Right lobe of liver (tissue), 6 donors: ENCODE measurements at regions not wholly inside any gene's neighbourhood (a gene's known extent, or its start where the extent isn't known, plus 50 kb on each side); places are given as distances from the start of the nearest gene placed in this dataset.

Source experiments
- ATAC-seq, 4 donors: fragments of 200-7000 bp; cut with Tn5 transposase; one replicate each; pipeline ENCODE4 v1.9.1; 2020; ENCODE audit warnings: mild to moderate bottlenecking in 4 of 4, moderate library complexity in 4 of 4
- DNase-seq, 3 donors: peaks; one replicate each; pipeline ENCODE4 v3.0.0-alpha.2; 2020
- H3K27ac ChIP-seq, 3 donors: fragments of 200-600 bp; one replicate each; pipeline ENCODE4 v1.8.0; 2022
- H3K27me3 ChIP-seq, 2 donors: fragments of 200-600 bp; one replicate each; pipeline ENCODE4 v1.8.0; 2022
- H3K36me3 ChIP-seq, 4 donors: fragments of 200-600 bp; sonication (generic) in 1 of 4; one replicate each; pipeline versions ENCODE4 v1.5.1 to v1.8.0; 2017 to 2022; ENCODE audit warnings: control low read depth in 1 of 4
- H3K4me1 ChIP-seq, 4 donors: fragments of 200-600 bp; sonication (generic) in 1 of 4; one replicate each; pipeline versions ENCODE4 v1.5.1 to v1.8.0; 2017 to 2022; ENCODE audit warnings: control low read depth in 1 of 4
- H3K4me3 ChIP-seq, 3 donors: fragments of 200-600 bp; one replicate each; pipeline ENCODE4 v1.8.0; 2022
- H3K9me3 ChIP-seq, 4 donors: fragments of 200-600 bp; sonication (generic) in 1 of 4; one replicate each; pipeline versions ENCODE4 v1.5.1 to v1.8.0; 2017 to 2022; ENCODE audit warnings: control low read depth in 1 of 4
- CTCF ChIP-seq, 4 donors: fragments of 200-600 bp in 3 of 4; fragments of 450-650 bp in 1 of 4; IDR thresholded peaks; one replicate each; pipeline versions ENCODE4 v1.5.1 to v1.8.0; 2016 to 2022; ENCODE audit warnings: antibody characterized with exemption in 4 of 4, mild to moderate bottlenecking in 2 of 4
- POLR2A ChIP-seq: fragments of 450-650 bp; IDR thresholded peaks from one replicate; pipeline ENCODE4 v1.6.1; 2017; ENCODE audit warnings: antibody characterized with exemption, mild to moderate bottlenecking
- WGBS: methylation state at CpG from one replicate; pipeline ENCODE4 v1.1.6; 2018; ENCODE audit warnings: low coverage, low lambda C conversion rate; ENCODE audit not compliant: insufficient coverage; ENCODE audit errors: missing lambda C conversion rate; 5-methylcytosine and 5-hydroxymethylcytosine counted together
- intact Hi-C, 2 donors: fragments of 100-400 bp; cut with DNase I; formaldehyde crosslinking; loops; one replicate each; pipeline versions ENCODE4 v1.11.2 to v1.14.1; 2022
- donor health status: DM: no; HTN: yes; CAD: no.
- donor health status: DM: no; HTN: no; CAD: no.
- donor health status: DM: no; HTN: no; CAD: no.
- donor health status: DM: no; HTN: yes; CAD: no.
- donor health status: DM: no; HTN: yes; CAD: no.

DNA sequence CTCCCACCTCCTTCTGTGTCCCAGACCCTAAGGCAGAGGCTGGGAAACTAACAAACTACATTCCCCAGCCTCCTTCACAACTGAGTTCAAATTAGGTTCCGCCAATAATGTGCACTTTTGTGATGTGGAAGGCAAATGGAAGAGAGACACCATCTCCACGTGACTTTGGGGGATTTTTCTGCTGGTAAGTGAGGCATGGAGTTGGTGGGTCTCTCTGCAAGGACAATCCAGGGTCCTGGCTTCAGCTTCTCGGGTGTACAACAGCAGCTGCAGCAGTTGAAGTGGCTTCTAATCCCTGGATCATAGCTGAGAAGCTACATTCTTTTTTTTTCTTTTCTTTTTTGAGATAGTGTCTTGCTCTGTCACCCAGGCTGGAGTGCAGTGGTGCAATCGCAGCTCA is 58.9 kb upstream of the GATA2 start:
- Histone ChIP-seq H3K27ac (no peak overlapping the region), H3K27me3 (no peaks in the 10 kb centered on the region), H3K36me3 (no peaks in the 10 kb centered on the region), H3K4me3 (no peak overlapping the region), H3K9me3 (no peaks in the 10 kb centered on the region), H3K4me1 (no peaks in the 10 kb centered on the region)
- intact Hi-C loops: no loop called here
- WGBS: 40% methylated on average over 4 of the region's 4 CpGs
- no peak for ATAC-seq
- DNase-seq: no peak
- TF ChIP-seq CTCF (IDR thresholded peaks at IDR 0.05): no peak
- no peak for TF ChIP-seq POLR2A

DNA sequence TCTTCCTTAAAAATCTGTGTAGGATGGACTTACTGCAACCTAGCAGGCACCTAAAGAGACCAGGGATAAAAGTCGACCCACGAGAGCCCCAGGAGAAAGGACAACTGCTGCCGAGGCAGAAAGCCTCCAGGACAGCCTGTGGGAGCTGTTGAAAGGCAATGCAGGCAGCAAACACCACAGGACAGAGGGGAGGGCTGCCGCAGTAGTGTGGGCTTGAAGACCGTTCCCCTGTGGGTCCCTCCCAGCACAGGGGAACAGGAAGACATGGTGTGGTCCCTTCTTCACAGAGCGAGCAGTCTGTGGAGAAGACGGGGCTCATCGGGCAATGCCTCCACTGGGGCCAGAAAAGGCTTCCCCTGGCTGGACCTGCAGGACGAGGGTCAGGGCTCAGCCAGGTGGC is 58.5 kb upstream of the GATA2 start:
- Histone ChIP-seq H3K9me3 (no peaks in the 10 kb centered on the region), H3K27me3 (no peaks in the 10 kb centered on the region), H3K27ac (no peak overlapping the region), H3K4me1 (no peaks in the 10 kb centered on the region), H3K4me3 (no peak overlapping the region), H3K36me3 (no peaks in the 10 kb centered on the region)
- 34% methylated on average over 6 of the region's 9 CpGs for WGBS
- intact Hi-C loops: no loop called here
- no peak for ATAC-seq
- no peak for DNase-seq
- TF ChIP-seq POLR2A (no peak), CTCF (IDR thresholded peaks at IDR 0.05) (no peak)

- Histone ChIP-seq H3K4me1 (no peaks in the 10 kb centered on the region), H3K36me3 (no peaks in the 10 kb centered on the region), H3K9me3 (no peaks in the 10 kb centered on the region), H3K27ac (no peak overlapping the region), H3K4me3 (no peak overlapping the region), H3K27me3 (no peaks in the 10 kb centered on the region)
- DNase-seq: no peak
- no peak for TF ChIP-seq POLR2A
- TF ChIP-seq CTCF (IDR thresholded peaks at IDR 0.05): no peak
- ATAC-seq: no peak
- intact Hi-C loops: no loop called here
- WGBS: 100% methylated on average over 2 of the region's 18 CpGs
Observed at GRCh38 chr3:128550471-128551126, 57.6 kb upstream of the GATA2 start.

DNA sequence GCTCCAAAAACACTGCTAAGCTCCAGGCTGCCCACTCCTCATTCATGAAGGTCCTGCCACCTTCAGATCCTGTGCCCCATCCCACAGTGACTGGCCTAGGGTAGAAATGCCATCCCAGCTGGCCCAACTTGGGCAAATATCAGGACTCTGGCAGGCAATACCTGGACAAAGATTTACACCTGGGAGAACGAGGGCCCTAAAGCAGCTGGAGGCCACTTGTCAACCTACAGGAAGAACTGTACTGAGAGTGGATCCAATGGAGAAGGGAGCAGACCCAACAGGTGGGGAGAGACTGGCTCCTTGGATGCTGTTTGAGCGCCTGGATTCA is 57.1 kb upstream of the GATA2 start:
- H3K9me3 ChIP-seq: no peaks in the 10 kb centered on the region
- DNase-seq: no peak

More for the DNA sequence above, 57.1 kb upstream of the GATA2 start:
- no peak overlapping the region for H3K4me3 ChIP-seq
- intact Hi-C loops: no loop called here
- H3K27me3 ChIP-seq: no peaks in the 10 kb centered on the region
- H3K36me3 ChIP-seq: no peaks in the 10 kb centered on the region
- WGBS: 69% methylated on average over 2 of the region's 2 CpGs
- TF ChIP-seq POLR2A (no peak), CTCF (IDR thresholded peaks at IDR 0.05) (no peak)
- ATAC-seq: no peak
- H3K4me1 ChIP-seq: no peaks in the 10 kb centered on the region
- H3K27ac ChIP-seq: no peak overlapping the region
